Psoas muscle (tissue), 7 donors: ENCODE measurements at regions not wholly inside any gene's neighbourhood (a gene's known extent, or its start where the extent isn't known, plus 50 kb on each side); places are given as distances from the start of the nearest gene placed in this dataset.

Source experiments
- ATAC-seq, 4 donors: fragments of 200-7000 bp; cut with Tn5 transposase; one replicate each; pipeline ENCODE4 v1.9.1; 2020; ENCODE audit warnings: moderate library complexity in 3 of 4, mild to moderate bottlenecking in 2 of 4
- DNase-seq, 2 donors: peaks; one replicate each; pipeline ENCODE4 v3.0.0-alpha.2; 2020
- H3K27ac ChIP-seq: fragments of 200-600 bp; one replicate; pipeline ENCODE4 v1.8.0; 2022
- H3K27me3 ChIP-seq, 3 donors: fragments of 200-600 bp in 1 of 3; one replicate each; pipeline versions ENCODE4 v1.6.1 to v1.8.0; 2013 to 2022; ENCODE audit warnings: low read length in 2 of 3, mild to moderate bottlenecking in 2 of 3, moderate library complexity in 1 of 3; ENCODE audit not compliant: insufficient read depth in 3 of 3
- H3K36me3 ChIP-seq, 2 donors: fragments of 200-600 bp in 1 of 2; one replicate each; pipeline versions ENCODE4 v1.6.1 to v1.8.0; 2013 to 2022; ENCODE audit warnings: low read depth in 1 of 2, mild to moderate bottlenecking in 1 of 2, moderate library complexity in 1 of 2; ENCODE audit not compliant: insufficient read depth in 1 of 2
- H3K4me1 ChIP-seq: fragments of 200-600 bp; one replicate; pipeline ENCODE4 v1.8.0; 2022
- H3K4me3 ChIP-seq: fragments of 200-600 bp; one replicate; pipeline ENCODE4 v1.8.0; 2022; ENCODE audit warnings: mild to moderate bottlenecking
- H3K9me3 ChIP-seq: fragments of 200-600 bp; one replicate; pipeline ENCODE4 v1.8.0; 2022
- CTCF ChIP-seq: fragments of 200-600 bp; IDR thresholded peaks from one replicate; pipeline ENCODE4 v1.8.0; 2022; ENCODE audit warnings: antibody characterized with exemption
- WGBS, 3 donors: extraction: QIAGEN DNeasy Blood & Tissue Kit; methylation state at CpG; one replicate each; pipeline versions ENCODE4 v1.1.6 to v1.1.7; 2013; 5-methylcytosine and 5-hydroxymethylcytosine counted together
- intact Hi-C, 2 donors: fragments of 100-400 bp; cut with DNase I; formaldehyde crosslinking; loops; one replicate each; pipeline versions ENCODE4 v1.11.0 to v1.14.2; 2022
- donor health status: healthy with polysubstance abuse.
- donor health status: DM: no; HTN: no; CAD: no; lungs with moderate emphysema.
- donor health status: Bipolar disorder and iron deficiency.
- donor health status: healthy.
- donor health status: DM: yes; HTN: yes; CAD: no.
- donor health status: DM: no; HTN: no; CAD: no.
- donor health status: DM: yes; HTN: yes; CAD: no.

GRCh38 chr1:53392460-53392859 is 64.6 kb upstream of the LRP8 start:
- intact Hi-C loops = loop anchor here in 1 of 2 donors (1.0 kb wide), 1 partner anchor 113 kb away; no protein-coding TSS in a partner anchor
- DNase-seq = peak in 1 of 2 donors; percentile 49
- no peaks in the 10 kb centered on the region for H3K36me3 ChIP-seq
- H3K27ac ChIP-seq = no peak overlapping the region
- H3K9me3 ChIP-seq = peaks cover 5% of the 10 kb centered on the region
- no peak overlapping the region for H3K4me3 ChIP-seq
- H3K27me3 ChIP-seq = peaks cover 0 to 14% (median 0%) of the 10 kb centered on the region in 3 donors
- ATAC-seq = no peak
- TF ChIP-seq CTCF = no peak
- WGBS, 3 donors = 73 to 77% (median 76%) methylated on average over 13 of the region's 13 CpGs
- H3K4me1 ChIP-seq = no peaks in the 10 kb centered on the region

- intact Hi-C loops = loop anchor here in 1 of 2 donors (1.0 kb wide), 1 partner anchor 115 kb away; no protein-coding TSS in a partner anchor
- Histone ChIP-seq H3K36me3 (no peaks in the 10 kb centered on the region), H3K9me3 (no peaks in the 10 kb centered on the region), H3K27me3 (peaks cover 0 to 14% (median 0%) of the 10 kb centered on the region in 3 donors), H3K4me1 (no peaks in the 10 kb centered on the region), H3K27ac (no peak overlapping the region), H3K4me3 (no peak overlapping the region)
- ATAC-seq (peak; percentile 89 to 96 (median 90)), DNase-seq (peak; percentile 78 to 87)
- 10 to 15% (median 11%) methylated on average over 10 of the region's 10 CpGs for WGBS, 3 donors
- TF ChIP-seq CTCF = peak; percentile 97
Measured at GRCh38 chr1:53393325-53393792, 65.5 kb upstream of the LRP8 start.

GRCh38 chr1:53394306-53394705 is 64.9 kb upstream of the DMRTB1 start:
- ATAC-seq = no peak
- no peak overlapping the region for H3K27ac ChIP-seq
- intact Hi-C loops = no loop called here

GRCh38 chr1:53395671-53396215 is 63.5 kb upstream of the DMRTB1 start:
- 56 to 63% (median 59%) methylated on average over 10 of the region's 10 CpGs for WGBS, 3 donors
- TF ChIP-seq CTCF = no peak
- no peaks in the 10 kb centered on the region for H3K4me1 ChIP-seq
- intact Hi-C loops = loop anchor here in 1 of 2 donors (1.0 kb wide), 1 partner anchor 117 kb away; no protein-coding TSS in a partner anchor
- H3K27me3 ChIP-seq = peaks cover 0 to 14% (median 0%) of the 10 kb centered on the region in 3 donors
- no peak overlapping the region for H3K27ac ChIP-seq
- ATAC-seq (no peak), DNase-seq (no peak)
- no peaks in the 10 kb centered on the region for H3K36me3 ChIP-seq
- H3K4me3 ChIP-seq = no peak overlapping the region
- H3K9me3 ChIP-seq = no peaks in the 10 kb centered on the region

More at GRCh38 chr1:53394306-53394705, 64.9 kb upstream of the DMRTB1 start:
- TF ChIP-seq CTCF = no peak
- Histone ChIP-seq H3K36me3 (no peaks in the 10 kb centered on the region), H3K4me1 (no peaks in the 10 kb centered on the region), H3K4me3 (no peak overlapping the region), H3K9me3 (no peaks in the 10 kb centered on the region), H3K27me3 (peaks cover 0 to 14% (median 0%) of the 10 kb centered on the region in 3 donors)
- no peak for DNase-seq
- whole genome bisulfite sequencing, 3 donors = 75 to 90% (median 80%) methylated on average over 6 of the region's 6 CpGs
